Calu3 (cell line): ENCODE measurements at regions not wholly inside any gene's neighbourhood (a gene's known extent, or its start where the extent isn't known, plus 50 kb on each side); places are given as distances from the start of the nearest gene placed in this dataset.

Source experiments
- BruUV-seq: library from RNA; stranded (reverse); fragments of 400-500 nt; replicated peaks from 2 replicates; lab custom pipeline; 2021; lab: Mats Ljungman, UMichigan
- CTCF ChIA-PET: fragments of 300-600 bp; sonication (Branson Sonifier 250); formaldehyde crosslinking; loops from one replicate; lab custom pipeline; 2022; ENCODE audit warnings: antibody characterized with exemption; lab: Charles Lee
- DNase-seq: peaks from one replicate; pipeline ENCODE4 v3.0.0; 2022
- H3K27ac Mint-ChIP-seq: one replicate; pipeline ENCODE4 v1.8.0; 2022; ENCODE audit warnings: mixed read lengths; ENCODE audit not compliant: unreplicated experiment
- H3K27me3 Mint-ChIP-seq: one replicate; pipeline ENCODE4 v1.8.0; 2022; ENCODE audit warnings: mixed read lengths; ENCODE audit not compliant: unreplicated experiment
- H3K36me3 Mint-ChIP-seq: one replicate; pipeline ENCODE4 v1.8.0; 2022; ENCODE audit warnings: mild to moderate bottlenecking, moderate library complexity, mixed read lengths; ENCODE audit not compliant: insufficient read depth, unreplicated experiment
- H3K4me1 Mint-ChIP-seq: one replicate; pipeline ENCODE4 v1.8.0; 2022; ENCODE audit warnings: mild to moderate bottlenecking, low read depth, mixed read lengths; ENCODE audit not compliant: unreplicated experiment
- H3K4me3 Mint-ChIP-seq: one replicate; pipeline ENCODE4 v1.8.0; 2022; ENCODE audit warnings: mild to moderate bottlenecking, low read depth, moderate library complexity, mixed read lengths; ENCODE audit not compliant: unreplicated experiment
- H3K9me3 Mint-ChIP-seq: one replicate; pipeline ENCODE4 v1.8.0; 2022; ENCODE audit warnings: low read depth, mixed read lengths; ENCODE audit not compliant: unreplicated experiment
- intact Hi-C: fragments of 100-400 bp; cut with micrococcal nuclease; formaldehyde crosslinking; loops from one replicate; pipeline ENCODE4 v1.10.0; 2022; ENCODE audit not compliant: unreplicated experiment
- TF ChIP-seq, protein P1 (sequence below): fragments of 200-600 bp; IDR thresholded peaks from one replicate; pipeline ENCODE4 v1.8.0; 2022; ENCODE audit warnings: antibody characterized with exemption; ENCODE audit not compliant: unreplicated experiment

DNA sequence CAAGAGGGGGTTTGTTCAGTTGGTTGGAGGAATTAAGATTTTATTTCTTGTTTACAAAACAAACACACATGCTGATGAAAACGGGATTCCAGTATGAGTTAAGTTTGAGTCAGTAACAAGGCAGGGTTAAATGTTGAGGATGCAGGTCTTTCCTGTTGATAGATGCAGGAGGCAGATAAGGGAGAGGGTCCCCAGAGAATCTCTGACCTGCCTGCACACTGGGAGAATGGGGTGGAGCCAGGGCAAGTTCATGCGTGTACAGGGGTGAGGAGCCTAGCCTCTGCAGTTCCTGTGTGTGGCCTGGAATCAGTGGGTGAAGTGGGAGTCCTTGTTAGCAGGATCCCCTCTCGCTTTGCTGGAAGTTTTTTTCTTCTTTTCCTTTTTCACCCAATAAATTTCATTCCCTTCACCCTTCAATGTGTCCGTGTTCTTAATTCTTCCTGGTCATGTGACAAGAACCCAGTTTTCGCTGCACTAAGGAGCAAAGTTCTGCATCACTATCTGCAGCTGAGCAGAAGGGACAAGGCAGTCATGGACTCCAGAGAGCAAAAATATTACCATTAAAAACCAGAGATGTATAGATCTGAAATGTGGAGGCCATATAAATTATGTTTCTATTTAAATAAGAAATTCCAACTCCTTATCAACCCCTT lies 69.9 kb upstream of the MARK1 start:
- no peak overlapping the region for H3K27ac Mint-ChIP-seq
- TF ChIP-seq, protein P1, sequence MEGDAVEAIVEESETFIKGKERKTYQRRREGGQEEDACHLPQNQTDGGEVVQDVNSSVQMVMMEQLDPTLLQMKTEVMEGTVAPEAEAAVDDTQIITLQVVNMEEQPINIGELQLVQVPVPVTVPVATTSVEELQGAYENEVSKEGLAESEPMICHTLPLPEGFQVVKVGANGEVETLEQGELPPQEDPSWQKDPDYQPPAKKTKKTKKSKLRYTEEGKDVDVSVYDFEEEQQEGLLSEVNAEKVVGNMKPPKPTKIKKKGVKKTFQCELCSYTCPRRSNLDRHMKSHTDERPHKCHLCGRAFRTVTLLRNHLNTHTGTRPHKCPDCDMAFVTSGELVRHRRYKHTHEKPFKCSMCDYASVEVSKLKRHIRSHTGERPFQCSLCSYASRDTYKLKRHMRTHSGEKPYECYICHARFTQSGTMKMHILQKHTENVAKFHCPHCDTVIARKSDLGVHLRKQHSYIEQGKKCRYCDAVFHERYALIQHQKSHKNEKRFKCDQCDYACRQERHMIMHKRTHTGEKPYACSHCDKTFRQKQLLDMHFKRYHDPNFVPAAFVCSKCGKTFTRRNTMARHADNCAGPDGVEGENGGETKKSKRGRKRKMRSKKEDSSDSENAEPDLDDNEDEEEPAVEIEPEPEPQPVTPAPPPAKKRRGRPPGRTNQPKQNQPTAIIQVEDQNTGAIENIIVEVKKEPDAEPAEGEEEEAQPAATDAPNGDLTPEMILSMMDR: no peak
- CTCF ChIA-PET: no interaction called here
- no peaks in the 10 kb centered on the region for H3K36me3 Mint-ChIP-seq
- no peak overlapping the region for H3K4me3 Mint-ChIP-seq
- DNase-seq: no peak
- no TSS peak for BruUV-seq
- H3K9me3 Mint-ChIP-seq: peaks cover 2% of the 10 kb centered on the region
- peaks cover 8% of the 10 kb centered on the region for H3K27me3 Mint-ChIP-seq
- intact Hi-C loops: no loop called here
- no peaks in the 10 kb centered on the region for H3K4me1 Mint-ChIP-seq

DNA sequence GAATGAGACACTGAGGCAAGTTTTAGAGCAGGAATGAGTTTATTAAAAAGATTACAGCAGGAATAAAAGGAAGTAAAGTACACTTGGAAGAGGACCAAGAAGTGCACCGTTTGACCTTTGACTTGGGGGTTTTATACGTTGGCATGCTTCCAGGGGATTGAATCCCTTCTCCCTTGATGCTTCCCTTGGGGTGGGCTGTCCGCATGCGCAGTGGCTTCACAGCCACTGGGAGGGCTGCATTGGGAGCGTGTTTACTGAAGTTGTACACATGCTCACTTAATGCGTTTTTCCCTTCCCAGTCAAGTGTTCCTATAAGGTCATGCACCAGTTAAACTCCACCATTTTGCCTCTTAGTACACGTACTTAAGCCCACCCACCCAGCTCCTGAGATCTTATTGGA lies 72.4 kb upstream of the MARK1 start:
- H3K4me3 Mint-ChIP-seq: no peak overlapping the region
- peaks cover 34% of the 10 kb centered on the region for H3K27me3 Mint-ChIP-seq
- peaks cover 2% of the 10 kb centered on the region for H3K9me3 Mint-ChIP-seq
- TF ChIP-seq, protein P1: no peak
- no peaks in the 10 kb centered on the region for H3K36me3 Mint-ChIP-seq
- intact Hi-C loops: no loop called here
- CTCF ChIA-PET: no interaction called here
- DNase-seq: no peak
- no peaks in the 10 kb centered on the region for H3K4me1 Mint-ChIP-seq
- no TSS peak for BruUV-seq
- H3K27ac Mint-ChIP-seq: no peak overlapping the region

DNA sequence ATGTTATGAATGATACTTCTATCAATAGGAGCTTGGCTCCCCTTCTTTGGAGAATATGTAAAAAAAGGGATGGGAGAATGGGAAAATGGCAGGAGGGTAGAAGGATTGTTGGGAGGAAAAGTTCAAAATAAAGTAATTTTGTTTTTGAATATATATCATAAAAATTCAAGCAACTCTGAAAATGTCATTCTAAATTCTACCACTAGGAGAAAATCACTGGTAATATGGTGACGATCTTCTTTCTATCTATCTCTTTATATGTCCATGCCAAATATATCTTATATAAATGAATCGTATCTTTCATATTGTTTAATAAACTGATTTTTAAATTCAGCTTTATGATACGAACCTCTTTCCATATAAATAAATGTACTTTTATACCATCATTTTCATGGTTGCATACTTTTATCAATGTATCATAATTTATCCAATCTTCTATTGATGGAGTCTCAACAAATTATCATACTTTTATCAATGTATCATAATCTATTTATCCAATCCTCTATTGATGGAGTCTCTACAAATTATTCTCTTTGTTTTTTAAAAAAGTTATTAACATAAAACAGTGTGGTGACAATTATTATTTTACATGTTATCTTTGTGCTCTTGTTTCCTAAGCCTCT lies 73.7 kb upstream of the MARK1 start:
- H3K27me3 Mint-ChIP-seq: peaks cover 47% of the 10 kb centered on the region
- TF ChIP-seq, protein P1: no peak
- H3K9me3 Mint-ChIP-seq: peaks cover 2% of the 10 kb centered on the region
- DNase-seq: no peak
- no peak overlapping the region for H3K4me3 Mint-ChIP-seq
- no TSS peak for BruUV-seq
- no peak overlapping the region for H3K27ac Mint-ChIP-seq
- intact Hi-C loops: no loop called here
- no peaks in the 10 kb centered on the region for H3K4me1 Mint-ChIP-seq
- CTCF ChIA-PET: no interaction called here
- no peaks in the 10 kb centered on the region for H3K36me3 Mint-ChIP-seq

DNA sequence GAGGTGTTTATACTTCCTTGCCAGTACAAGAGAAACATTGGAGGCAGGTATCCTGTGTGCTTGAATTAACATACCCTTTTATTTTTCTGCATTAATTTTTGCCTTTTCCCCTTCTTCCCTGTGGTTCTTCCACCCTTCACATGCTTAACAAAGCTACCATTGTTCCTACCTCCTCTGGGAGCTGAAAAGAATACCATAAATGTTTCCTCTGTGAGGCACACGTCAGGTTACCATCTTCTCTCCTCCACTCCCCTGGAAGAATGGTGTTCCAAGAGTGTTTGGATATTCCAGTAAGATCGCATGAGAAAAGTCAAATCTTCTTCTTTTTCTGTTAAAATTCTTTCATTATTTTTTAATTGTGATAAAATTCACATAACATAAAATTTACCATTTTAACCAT lies 74.6 kb upstream of the MARK1 start:
- no peak overlapping the region for H3K4me3 Mint-ChIP-seq
- H3K9me3 Mint-ChIP-seq: peaks cover 2% of the 10 kb centered on the region
- intact Hi-C loops: no loop called here
- H3K27me3 Mint-ChIP-seq: peaks cover 56% of the 10 kb centered on the region
- TF ChIP-seq, protein P1: no peak
- no peak for DNase-seq
- no TSS peak for BruUV-seq
- no peak overlapping the region for H3K27ac Mint-ChIP-seq
- H3K4me1 Mint-ChIP-seq: no peaks in the 10 kb centered on the region
- CTCF ChIA-PET: no interaction called here
- no peaks in the 10 kb centered on the region for H3K36me3 Mint-ChIP-seq
